Smooth muscle cell (in vitro differentiated cells): ENCODE measurements at regions not wholly inside any gene's neighbourhood (a gene's known extent, or its start where the extent isn't known, plus 50 kb on each side); places are given as distances from the start of the nearest gene placed in this dataset.

Experiments used
- DNase-seq: peaks from one replicate; lab custom pipeline; 2025; ENCODE audit not compliant: unreplicated experiment; lab: John Stamatoyannopoulos, UW
- H2AFZ ChIP-seq: fragments of 200-600 bp; sonication (generic); 2 replicates; pipeline ENCODE4 v1.6.0; 2016; ENCODE audit warnings: antibody characterized with exemption, low read depth, mild to moderate bottlenecking
- H3F3A ChIP-seq: fragments of 200-600 bp; sonication (generic); 2 replicates; pipeline ENCODE4 v1.6.0; 2017; ENCODE audit warnings: antibody characterized with exemption, low read depth
- H3K27ac ChIP-seq: fragments of 200-600 bp; sonication (generic); 2 replicates; pipeline ENCODE4 v1.5.1; 2016; ENCODE audit warnings: low read depth, mild to moderate bottlenecking
- H3K27me3 ChIP-seq: fragments of 200-600 bp; sonication (generic); 2 replicates; pipeline ENCODE4 v1.6.1; 2016; ENCODE audit warnings: low read depth, mild to moderate bottlenecking
- H3K36me3 ChIP-seq: fragments of 200-600 bp; sonication (generic); 2 replicates; pipeline ENCODE4 v1.5.1; 2016; ENCODE audit warnings: low read depth
- H3K4me1 ChIP-seq: fragments of 200-600 bp; sonication (generic); 2 replicates; pipeline ENCODE4 v1.5.1; 2016; ENCODE audit warnings: low read depth
- H3K4me2 ChIP-seq: fragments of 200-600 bp; sonication (generic); 2 replicates; pipeline ENCODE4 v1.6.0; 2016; ENCODE audit warnings: mild to moderate bottlenecking
- H3K4me3 ChIP-seq: fragments of 200-600 bp; sonication (generic); 2 replicates; pipeline ENCODE4 v1.5.1; 2016; ENCODE audit warnings: mild to moderate bottlenecking
- H3K79me2 ChIP-seq: fragments of 200-600 bp; sonication (generic); 2 replicates; pipeline ENCODE4 v1.6.0; 2016; ENCODE audit warnings: low read depth, mild to moderate bottlenecking
- H3K9ac ChIP-seq: fragments of 200-600 bp; sonication (generic); 2 replicates; pipeline ENCODE4 v1.6.0; 2016; ENCODE audit warnings: low read depth
- H3K9me3 ChIP-seq: fragments of 200-600 bp; sonication (generic); replicated peaks from 2 replicates; pipeline ENCODE4 v1.5.1; 2016; ENCODE audit warnings: low read depth
- H4K20me1 ChIP-seq: fragments of 200-600 bp; sonication (generic); 2 replicates; pipeline ENCODE4 v1.6.0; 2016; ENCODE audit warnings: low read depth
- WGBS: methylation state at CpG from one replicate; pipeline ENCODE4 v1.1.7; 2016; ENCODE audit warnings: low lambda C conversion rate; 5-methylcytosine and 5-hydroxymethylcytosine counted together
- TF ChIP-seq, protein P1 (sequence below): fragments of 200-600 bp; sonication (generic); IDR thresholded peaks from 2 replicates; pipeline ENCODE4 v1.5.1; 2017; ENCODE audit warnings: borderline replicate concordance, mild to moderate bottlenecking, antibody characterized with exemption; ENCODE audit not compliant: insufficient read depth, poor library complexity, severe bottlenecking

DNA sequence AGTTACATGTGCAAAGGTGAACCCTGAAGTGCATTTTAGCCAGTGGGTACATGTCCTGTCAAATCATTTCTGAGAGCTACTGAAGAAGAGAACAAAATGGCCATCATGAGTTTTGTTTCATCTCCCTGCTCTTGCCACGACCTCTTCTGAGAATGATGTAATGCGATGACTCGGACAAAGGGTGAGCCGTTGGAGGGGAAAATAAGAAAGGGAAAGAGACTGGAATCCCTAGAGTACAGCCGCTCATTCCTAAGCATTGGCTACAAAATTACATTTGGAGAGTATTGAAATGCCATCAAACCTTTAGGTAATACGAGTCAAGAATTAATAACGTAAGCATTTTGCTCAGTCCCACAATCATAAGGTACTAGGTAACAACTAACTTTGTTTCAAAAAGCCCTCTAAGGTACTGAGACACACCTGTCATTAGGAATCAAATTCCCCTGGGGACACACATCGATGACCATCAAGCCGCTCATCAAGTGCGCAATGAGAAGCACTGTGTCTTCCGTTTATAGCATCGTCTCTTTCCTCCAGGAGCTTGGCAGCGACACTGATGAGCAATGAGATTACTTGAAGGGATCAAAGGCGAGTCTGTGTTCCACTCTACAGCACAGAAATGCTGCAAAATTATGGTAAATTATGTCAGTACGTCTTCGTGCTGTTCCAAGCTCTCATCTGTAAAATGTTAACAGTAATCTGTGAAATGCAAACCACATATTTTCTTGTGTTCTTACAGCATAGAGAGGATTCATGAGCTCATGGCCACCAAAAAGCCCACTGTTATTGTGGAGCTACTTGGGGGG lies 97.3 kb upstream of the PIEZO2 start:
- no peak overlapping the region for H3K9ac ChIP-seq
- TF ChIP-seq, protein P1, sequence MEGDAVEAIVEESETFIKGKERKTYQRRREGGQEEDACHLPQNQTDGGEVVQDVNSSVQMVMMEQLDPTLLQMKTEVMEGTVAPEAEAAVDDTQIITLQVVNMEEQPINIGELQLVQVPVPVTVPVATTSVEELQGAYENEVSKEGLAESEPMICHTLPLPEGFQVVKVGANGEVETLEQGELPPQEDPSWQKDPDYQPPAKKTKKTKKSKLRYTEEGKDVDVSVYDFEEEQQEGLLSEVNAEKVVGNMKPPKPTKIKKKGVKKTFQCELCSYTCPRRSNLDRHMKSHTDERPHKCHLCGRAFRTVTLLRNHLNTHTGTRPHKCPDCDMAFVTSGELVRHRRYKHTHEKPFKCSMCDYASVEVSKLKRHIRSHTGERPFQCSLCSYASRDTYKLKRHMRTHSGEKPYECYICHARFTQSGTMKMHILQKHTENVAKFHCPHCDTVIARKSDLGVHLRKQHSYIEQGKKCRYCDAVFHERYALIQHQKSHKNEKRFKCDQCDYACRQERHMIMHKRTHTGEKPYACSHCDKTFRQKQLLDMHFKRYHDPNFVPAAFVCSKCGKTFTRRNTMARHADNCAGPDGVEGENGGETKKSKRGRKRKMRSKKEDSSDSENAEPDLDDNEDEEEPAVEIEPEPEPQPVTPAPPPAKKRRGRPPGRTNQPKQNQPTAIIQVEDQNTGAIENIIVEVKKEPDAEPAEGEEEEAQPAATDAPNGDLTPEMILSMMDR, result no peak

DNA sequence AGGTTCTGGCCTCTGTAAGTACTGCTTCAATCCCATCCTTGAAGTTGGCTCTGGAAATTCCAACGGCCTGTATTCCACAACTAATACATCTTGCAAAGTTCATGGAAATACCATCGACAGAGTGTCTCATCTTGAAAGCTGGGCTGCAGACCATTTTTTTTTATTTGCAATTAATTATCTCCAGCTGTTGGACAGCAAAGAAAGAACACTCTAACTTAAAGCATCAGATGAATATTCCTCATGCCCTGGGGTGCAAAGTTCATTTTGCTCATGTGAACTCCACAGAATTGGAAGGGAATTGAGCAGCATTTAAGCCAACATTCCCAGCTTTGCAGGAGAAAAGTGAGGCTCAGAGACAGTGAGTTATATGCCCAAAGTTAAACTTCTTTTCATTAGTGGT lies 96.5 kb upstream of the PIEZO2 start:
- Histone ChIP-seq H3K27me3 (no peaks in the 10 kb centered on the region), H2AFZ (no peak overlapping the region), H3K9ac (no peak overlapping the region), H3K4me2 (no peak overlapping the region), H3K36me3 (no peaks in the 10 kb centered on the region), H3K79me2 (no peaks in the 10 kb centered on the region), H3F3A (no peaks in the 10 kb centered on the region), H4K20me1 (no peaks in the 10 kb centered on the region), H3K4me3 (no peak overlapping the region), H3K9me3 (no peaks in the 10 kb centered on the region), H3K4me1 (no peaks in the 10 kb centered on the region), H3K27ac (no peak overlapping the region)
- TF ChIP-seq, protein P1, result no peak
- DNase-seq, result no peak
- WGBS, result 79% methylated on average over 2 of the region's 2 CpGs

More for the DNA sequence above, 97.3 kb upstream of the PIEZO2 start:
- no peak overlapping the region for H3K4me2 ChIP-seq
- no peaks in the 10 kb centered on the region for H3K79me2 ChIP-seq
- DNase-seq, result no peak
- H3K4me1 ChIP-seq, result no peaks in the 10 kb centered on the region
- H3K36me3 ChIP-seq, result no peaks in the 10 kb centered on the region
- no peaks in the 10 kb centered on the region for H3K27me3 ChIP-seq
- no peak overlapping the region for H2AFZ ChIP-seq
- no peaks in the 10 kb centered on the region for H4K20me1 ChIP-seq
- no peaks in the 10 kb centered on the region for H3F3A ChIP-seq
- H3K9me3 ChIP-seq, result no peaks in the 10 kb centered on the region
- H3K27ac ChIP-seq, result no peak overlapping the region
- H3K4me3 ChIP-seq, result no peak overlapping the region
- WGBS, result 88% methylated on average over 16 of the region's 16 CpGs

DNA sequence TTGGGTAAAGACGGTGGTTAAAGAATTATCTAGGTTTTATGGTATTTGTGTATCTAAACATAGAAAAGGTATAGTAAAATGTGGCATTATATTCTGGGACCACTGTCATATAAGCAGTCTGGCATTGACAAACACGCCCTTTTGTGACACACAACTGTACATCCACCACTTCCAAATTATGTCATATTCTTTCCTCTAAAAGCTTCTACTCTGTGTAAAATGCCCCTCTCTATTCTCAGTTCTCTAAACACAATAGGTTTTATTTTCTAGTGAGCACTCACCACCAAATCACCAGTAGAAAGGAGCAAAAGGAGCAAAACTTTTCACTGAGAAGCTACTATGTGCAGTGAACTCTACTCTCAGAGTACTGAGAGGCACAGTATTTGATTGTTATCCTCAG lies 88.1 kb upstream of the PIEZO2 start:
- no peak for DNase-seq
- no peak overlapping the region for H2AFZ ChIP-seq
- no peak overlapping the region for H3K4me2 ChIP-seq
- TF ChIP-seq, protein P1, result no peak
- H3K27me3 ChIP-seq, result no peaks in the 10 kb centered on the region
- H3K27ac ChIP-seq, result no peak overlapping the region
- H3F3A ChIP-seq, result no peaks in the 10 kb centered on the region
- H3K9ac ChIP-seq, result no peak overlapping the region
- 79% methylated on average over 2 of the region's 2 CpGs for WGBS
- no peaks in the 10 kb centered on the region for H3K36me3 ChIP-seq
- H4K20me1 ChIP-seq, result no peaks in the 10 kb centered on the region
- H3K4me1 ChIP-seq, result no peaks in the 10 kb centered on the region
- H3K9me3 ChIP-seq, result no peaks in the 10 kb centered on the region
- H3K4me3 ChIP-seq, result no peak overlapping the region
- H3K79me2 ChIP-seq, result no peaks in the 10 kb centered on the region

DNA sequence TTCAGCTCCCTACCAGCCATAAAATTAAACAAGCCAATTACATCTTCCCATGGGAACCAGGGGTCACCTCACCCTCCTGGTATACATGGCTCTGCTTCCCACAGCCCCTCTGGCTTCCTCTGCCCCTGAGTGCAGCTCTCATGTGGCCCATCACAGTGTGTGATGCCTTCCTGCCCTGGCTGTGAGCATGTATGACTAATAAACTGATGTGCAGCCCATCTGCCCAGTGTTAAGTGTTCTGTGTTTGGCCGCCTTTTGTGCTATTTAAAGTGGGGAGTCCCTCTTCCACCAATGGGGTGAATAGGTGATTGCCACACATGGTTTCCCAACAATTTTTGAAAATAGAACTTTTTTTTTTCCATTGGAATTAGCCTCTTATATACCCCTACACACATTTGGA lies 87.7 kb upstream of the PIEZO2 start:
- DNase-seq, result no peak
- 92% methylated on average over 1 of the region's 1 CpG for WGBS
- Histone ChIP-seq H3K27ac (no peak overlapping the region), H3K4me2 (no peak overlapping the region), H3K9ac (no peak overlapping the region), H3K79me2 (no peaks in the 10 kb centered on the region), H3K4me1 (no peaks in the 10 kb centered on the region), H4K20me1 (no peaks in the 10 kb centered on the region), H3K36me3 (no peaks in the 10 kb centered on the region), H3K4me3 (no peak overlapping the region), H3F3A (no peaks in the 10 kb centered on the region), H3K9me3 (no peaks in the 10 kb centered on the region), H3K27me3 (no peaks in the 10 kb centered on the region), H2AFZ (no peak overlapping the region)
- TF ChIP-seq, protein P1, result no peak
